ENCODE measurements at regions not wholly inside any gene's neighbourhood (a gene's known extent, or its start where the extent isn't known, plus 50 kb on each side); places are given as distances from the start of the nearest gene placed in this dataset.

DNA sequence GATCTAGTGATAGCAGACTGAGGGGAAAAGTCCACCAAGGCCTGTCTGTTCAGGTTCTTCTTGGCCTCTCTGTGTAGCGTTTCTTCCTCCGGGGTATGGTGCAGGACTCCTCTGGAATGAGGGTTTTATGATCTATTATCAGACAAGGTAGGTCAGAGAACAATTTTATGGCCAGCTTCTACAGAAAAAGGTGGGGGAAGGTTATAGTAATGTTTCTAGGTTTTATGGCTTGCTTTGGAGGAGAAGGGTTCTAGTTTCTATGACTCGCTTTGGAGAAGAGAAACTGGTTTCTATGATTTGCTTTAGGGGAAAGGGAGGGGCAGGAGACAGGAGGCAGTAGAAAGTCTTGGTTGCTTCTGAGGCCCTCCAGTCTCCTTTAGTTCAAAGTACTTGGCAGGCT, 144.8 kb upstream of the LAMA2 start:
- no peak for TF ChIP-seq POLR2A (IDR thresholded peaks at IDR 0.05)
- TF ChIP-seq, protein P1, sequence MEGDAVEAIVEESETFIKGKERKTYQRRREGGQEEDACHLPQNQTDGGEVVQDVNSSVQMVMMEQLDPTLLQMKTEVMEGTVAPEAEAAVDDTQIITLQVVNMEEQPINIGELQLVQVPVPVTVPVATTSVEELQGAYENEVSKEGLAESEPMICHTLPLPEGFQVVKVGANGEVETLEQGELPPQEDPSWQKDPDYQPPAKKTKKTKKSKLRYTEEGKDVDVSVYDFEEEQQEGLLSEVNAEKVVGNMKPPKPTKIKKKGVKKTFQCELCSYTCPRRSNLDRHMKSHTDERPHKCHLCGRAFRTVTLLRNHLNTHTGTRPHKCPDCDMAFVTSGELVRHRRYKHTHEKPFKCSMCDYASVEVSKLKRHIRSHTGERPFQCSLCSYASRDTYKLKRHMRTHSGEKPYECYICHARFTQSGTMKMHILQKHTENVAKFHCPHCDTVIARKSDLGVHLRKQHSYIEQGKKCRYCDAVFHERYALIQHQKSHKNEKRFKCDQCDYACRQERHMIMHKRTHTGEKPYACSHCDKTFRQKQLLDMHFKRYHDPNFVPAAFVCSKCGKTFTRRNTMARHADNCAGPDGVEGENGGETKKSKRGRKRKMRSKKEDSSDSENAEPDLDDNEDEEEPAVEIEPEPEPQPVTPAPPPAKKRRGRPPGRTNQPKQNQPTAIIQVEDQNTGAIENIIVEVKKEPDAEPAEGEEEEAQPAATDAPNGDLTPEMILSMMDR (IDR thresholded peaks at IDR 0.05) = no peak
- TF ChIP-seq EP300 (IDR thresholded peaks at IDR 0.05; ENCODE audit: low read depth) = no peak

All from transverse colon (tissue), 3 donors.